H1 (cell line): ENCODE measurements at regions not wholly inside any gene's neighbourhood (a gene's known extent, or its start where the extent isn't known, plus 50 kb on each side); places are given as distances from the start of the nearest gene placed in this dataset.

Source experiments
- CTCF ChIA-PET: fragments of 300-600 bp; sonication (Branson Sonifier 250); formaldehyde crosslinking; loops from one replicate; lab custom pipeline; 2021; ENCODE audit not compliant: partially characterized antibody; lab: Charles Lee
- POLR2A ChIA-PET: fragments of 300-600 bp; sonication (Branson Sonifier 250); formaldehyde crosslinking; loops from one replicate; lab custom pipeline; 2021; ENCODE audit warnings: inconsistent platforms; ENCODE audit not compliant: partially characterized antibody; lab: Charles Lee
- DNase-seq, 2 experiments: peaks; one replicate each; pipeline versions ENCODE4 v3.0.0 to v3.0.0-alpha.2; 2010 to 2022; ENCODE audit warnings: low spot score in 2 of 2, low read depth in 1 of 2, mixed read lengths in 1 of 2
- FAIRE-seq: peaks from 2 replicates; lab custom pipeline; 2011; peaks lifted over from hg19 to GRCh38; lab: Jason Lieb, UNC
- H2AFZ ChIP-seq: 2 replicates; pipeline ENCODE4 v1.8.1; 2012; ENCODE audit warnings: low read length, inconsistent platforms
- H2AK5ac ChIP-seq: 2 replicates; pipeline ENCODE4 v1.6.1; 2013; ENCODE audit warnings: low read depth, low read length
- H2BK120ac ChIP-seq: replicated peaks from 2 replicates; pipeline ENCODE3; 2013; ENCODE audit warnings: low read depth, low read length, inconsistent platforms
- H2BK12ac ChIP-seq: 2 replicates; pipeline ENCODE4 v1.6.1; 2013; ENCODE audit warnings: low read depth, low read length
- H2BK15ac ChIP-seq: 2 replicates; pipeline ENCODE4 v1.6.1; 2013; ENCODE audit warnings: low read length
- H2BK20ac ChIP-seq: 2 replicates; pipeline ENCODE4 v1.6.1; 2013; ENCODE audit warnings: low read length
- H2BK5ac ChIP-seq: 2 replicates; pipeline ENCODE4 v1.6.1; 2013; ENCODE audit warnings: low read depth, low read length
- H3K14ac ChIP-seq: 2 replicates; pipeline ENCODE4 v1.6.1; 2013; ENCODE audit warnings: inconsistent platforms; ENCODE audit not compliant: insufficient read length
- H3K18ac ChIP-seq: 2 replicates; pipeline ENCODE4 v1.6.1; 2013; ENCODE audit warnings: low read length; ENCODE audit errors: extremely low read depth
- H3K23ac ChIP-seq: 2 replicates; pipeline ENCODE4 v1.6.1; 2013; ENCODE audit warnings: inconsistent platforms; ENCODE audit not compliant: insufficient read length
- H3K23me2 ChIP-seq: 2 replicates; pipeline ENCODE4 v1.6.1; 2013; ENCODE audit warnings: low read depth, low read length
- H3K27ac ChIP-seq: 2 replicates; pipeline ENCODE4 v1.6.1; 2011; ENCODE audit warnings: low read depth, low read length, inconsistent platforms
- H3K27me3 ChIP-seq, 4 experiments: replicated peaks in 1 of 4; 1 replicate in 1 of 4; 2 replicates in 3 of 4; pipeline versions ENCODE4 v1.6.1 to v1.8.1; 2011 to 2013; ENCODE audit warnings: low read length in 3 of 4, mild to moderate bottlenecking in 3 of 4, inconsistent platforms in 2 of 4, mixed read lengths in 2 of 4, moderate library complexity in 1 of 4; ENCODE audit not compliant: control insufficient read depth in 3 of 4, insufficient read depth in 3 of 4; ENCODE audit errors: extremely low read depth in 1 of 4
- H3K36me3 ChIP-seq, 4 experiments: 2 replicates each; pipeline versions ENCODE4 v1.6.1 to v1.8.1; 2011 to 2013; ENCODE audit warnings: mild to moderate bottlenecking in 4 of 4, low read length in 3 of 4, moderate library complexity in 2 of 4, control low read depth in 1 of 4, inconsistent platforms in 1 of 4; ENCODE audit not compliant: insufficient read depth in 4 of 4, control insufficient read depth in 2 of 4
- H3K4ac ChIP-seq: replicated peaks from 2 replicates; pipeline ENCODE3; 2013; ENCODE audit warnings: low read length, low read depth, mixed read lengths, inconsistent platforms; ENCODE audit not compliant: insufficient read length
- H3K4me1 ChIP-seq, 4 experiments: replicated peaks in 1 of 4; 1 replicate in 1 of 4; 2 replicates in 3 of 4; pipeline versions ENCODE4 v1.6.1 to v1.8.1; 2011 to 2013; ENCODE audit warnings: low read length in 3 of 4, inconsistent platforms in 2 of 4, mixed read lengths in 1 of 4; ENCODE audit not compliant: insufficient read depth in 4 of 4, control insufficient read depth in 3 of 4
- H3K4me2 ChIP-seq, 2 experiments: 2 replicates each; pipeline versions ENCODE4 v1.6.1 to v1.8.1; 2011 to 2013; ENCODE audit warnings: low read depth in 2 of 2, low read length in 2 of 2, control low read depth in 1 of 2, inconsistent platforms in 1 of 2, mild to moderate bottlenecking in 1 of 2; ENCODE audit not compliant: insufficient read depth in 1 of 2
- H3K4me3 ChIP-seq, 4 experiments: fragments of 200-600, 300-600 bp in 1 of 4; sonication (generic), shearing (Covaris generic), sonication (Bioruptor Twin) in 1 of 4; 2 replicates each; pipeline versions ENCODE4 v1.5.1 to v1.8.1; 2011 to 2016; ENCODE audit warnings: low read length in 4 of 4, low read depth in 3 of 4, control low read depth in 2 of 4, inconsistent platforms in 2 of 4, mild to moderate bottlenecking in 2 of 4, mixed read lengths in 1 of 4, moderate library complexity in 1 of 4; ENCODE audit not compliant: insufficient read depth in 2 of 4; ENCODE audit errors: extremely low read depth in 1 of 4
- H3K56ac ChIP-seq: replicated peaks from 2 replicates; pipeline ENCODE3; 2013; ENCODE audit warnings: low read depth, mild to moderate bottlenecking, mixed read lengths, low read length, inconsistent platforms; ENCODE audit not compliant: insufficient read length
- H3K79me1 ChIP-seq: 2 replicates; pipeline ENCODE4 v1.6.1; 2013; ENCODE audit warnings: low read depth, low read length, control low read depth
- H3K79me2 ChIP-seq, 2 experiments: 2 replicates each; pipeline versions ENCODE4 v1.6.1 to v1.8.1; 2012 to 2013; ENCODE audit warnings: low read length in 2 of 2, mild to moderate bottlenecking in 2 of 2, inconsistent platforms in 1 of 2; ENCODE audit not compliant: insufficient read depth in 2 of 2, control insufficient read depth in 1 of 2
- H3K9ac ChIP-seq, 4 experiments: replicated peaks in 1 of 4; 1 replicate in 1 of 4; 2 replicates in 3 of 4; pipeline versions ENCODE4 v1.6.1 to v1.8.1; 2011 to 2013; ENCODE audit warnings: low read depth in 3 of 4, low read length in 3 of 4, control low read depth in 2 of 4, mild to moderate bottlenecking in 2 of 4, moderate library complexity in 2 of 4, inconsistent platforms in 1 of 4; ENCODE audit errors: extremely low read depth in 1 of 4
- H3K9me3 ChIP-seq, 2 experiments: 2 replicates each; pipeline versions ENCODE4 v1.6.1 to v1.8.1; 2012 to 2013; ENCODE audit warnings: mild to moderate bottlenecking in 2 of 2, moderate library complexity in 2 of 2, control low read depth in 1 of 2, inconsistent platforms in 1 of 2, low read depth in 1 of 2, low read length in 1 of 2, mixed read lengths in 1 of 2; ENCODE audit not compliant: insufficient read depth in 2 of 2
- H4K20me1 ChIP-seq, 2 experiments: replicated peaks in 1 of 2; 2 replicates each; pipeline versions ENCODE3 to v1.8.1; 2011 to 2013; ENCODE audit warnings: inconsistent platforms in 2 of 2, low read length in 2 of 2, mild to moderate bottlenecking in 1 of 2; ENCODE audit not compliant: insufficient read depth in 2 of 2, control insufficient read depth in 1 of 2
- H4K5ac ChIP-seq: 2 replicates; pipeline ENCODE4 v1.6.1; 2013; ENCODE audit warnings: low read length, low read depth, mixed read lengths, inconsistent platforms; ENCODE audit not compliant: insufficient read length
- H4K8ac ChIP-seq: 2 replicates; pipeline ENCODE4 v1.8.0; 2013; ENCODE audit warnings: mild to moderate bottlenecking, moderate library complexity, low read length, inconsistent platforms; ENCODE audit not compliant: insufficient read depth; ENCODE audit errors: extremely low read depth
- H4K91ac ChIP-seq: replicated peaks from 2 replicates; pipeline ENCODE3; 2013; ENCODE audit warnings: low read length, mixed read lengths, inconsistent platforms; ENCODE audit not compliant: insufficient read length
- BRCA1 ChIP-seq: IDR thresholded peaks from 2 replicates; pipeline ENCODE4 v1.6.1; 2012; ENCODE audit warnings: low read depth, low read length, improper control_type of control experiment
- CBX8 ChIP-seq: fragments of 300-800, 300-1000 bp; sonication (generic); IDR thresholded peaks from 2 replicates; pipeline ENCODE4 v1.7.1; 2016; ENCODE audit warnings: low read depth, low read length, borderline replicate concordance
- CHD2 ChIP-seq: IDR thresholded peaks from 2 replicates; pipeline ENCODE4 v1.6.1; 2012; ENCODE audit warnings: low read length, improper control_type of control experiment
- FOSL1 ChIP-seq: IDR thresholded peaks from 2 replicates; pipeline ENCODE4 v1.6.1; 2011; ENCODE audit warnings: mild to moderate bottlenecking, low read depth, low read length, moderate library complexity; ENCODE audit not compliant: insufficient read depth
- MAFK ChIP-seq: IDR thresholded peaks from 2 replicates; pipeline ENCODE4 v1.6.1; 2012; ENCODE audit warnings: low read depth, mild to moderate bottlenecking, improper control_type of control experiment, low read length
- RFX5 ChIP-seq: IDR thresholded peaks from 2 replicates; pipeline ENCODE4 v1.6.1; 2011; ENCODE audit warnings: low read depth, low read length, improper control_type of control experiment, borderline replicate concordance
- RNF2 ChIP-seq: fragments of 200-900, 300-1000 bp; sonication (generic); IDR thresholded peaks from 2 replicates; pipeline ENCODE4 v1.7.1; 2016; ENCODE audit warnings: borderline replicate concordance, low read depth, mild to moderate bottlenecking, antibody characterized with exemption, low read length; ENCODE audit not compliant: poor library complexity, severe bottlenecking; ENCODE audit errors: missing control alignments
- RXRA ChIP-seq: IDR thresholded peaks from 2 replicates; pipeline ENCODE4 v1.6.1; 2011; ENCODE audit warnings: low read depth, mild to moderate bottlenecking, low read length, moderate library complexity; ENCODE audit not compliant: insufficient read depth
- whole genome bisulfite sequencing, 2 experiments: shearing (Covaris generic) in 1 of 2; methylation state at CpG; one replicate each; pipeline versions ENCODE4 v1.1.6 to v1.1.7; 2013 to 2015; ENCODE audit warnings: low lambda C conversion rate in 2 of 2, mixed read lengths in 2 of 2, inconsistent platforms in 1 of 2, low coverage in 1 of 2, missing lambda C conversion rate in 1 of 2; ENCODE audit not compliant: insufficient replicate concordance in 2 of 2, insufficient coverage in 1 of 2, insufficient read length in 1 of 2; ENCODE audit errors: extremely low coverage in 1 of 2, missing lambda C conversion rate in 1 of 2; 5-methylcytosine and 5-hydroxymethylcytosine counted together
- TF ChIP-seq, protein P1 (sequence below): IDR thresholded peaks from 2 replicates; pipeline ENCODE4 v1.6.1; 2011; ENCODE audit warnings: low read depth, mild to moderate bottlenecking, low read length; ENCODE audit not compliant: insufficient read depth

DNA sequence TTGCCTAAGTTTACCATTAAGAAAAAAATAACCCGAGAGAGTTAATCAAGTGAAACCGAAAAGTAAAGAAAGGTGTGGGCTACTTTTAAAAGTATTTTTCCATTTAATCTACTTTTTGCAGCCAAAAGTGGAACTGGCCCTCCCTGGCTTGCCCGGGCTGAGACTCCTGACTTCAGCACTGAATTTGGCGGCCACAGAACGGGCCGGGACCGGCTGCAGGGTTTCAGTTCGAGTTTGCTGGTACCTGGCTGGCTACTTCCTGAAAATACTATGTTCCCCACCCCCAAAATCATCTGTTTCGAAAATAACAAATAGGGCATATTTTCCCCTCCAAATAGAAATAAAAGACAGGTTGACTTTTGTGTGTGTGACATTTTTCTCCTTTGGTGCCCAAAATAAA, 173.4 kb upstream of the EXOC2 start:
- H3K9me3 ChIP-seq, result no peaks in the 10 kb centered on the region; a peak in 2 of 4 replicates
- WGBS, 2 experiments, result 83% methylated on average over 9 of the region's 9 CpGs; no CpG with 5 or more reads in 1 of the 2 experiments
- no peaks in the 10 kb centered on the region for H3K79me1 ChIP-seq
- no peak overlapping the region for H3K23ac ChIP-seq
- H3K36me3 ChIP-seq, result no peaks in the 10 kb centered on the region
- no peak overlapping the region for H2BK120ac ChIP-seq
- H3K4me2 ChIP-seq, result no peak overlapping the region
- no peaks in the 10 kb centered on the region for H3K4me1 ChIP-seq
- H3K4ac ChIP-seq, result no peak overlapping the region
- H3K79me2 ChIP-seq, result no peaks in the 10 kb centered on the region
- no peaks in the 10 kb centered on the region for H4K20me1 ChIP-seq
- no peak for DNase-seq
- H3K56ac ChIP-seq, result no peak overlapping the region
- H2BK15ac ChIP-seq, result no peak overlapping the region
- no peak overlapping the region for H2BK5ac ChIP-seq
- no peak overlapping the region for H4K5ac ChIP-seq
- H3K23me2 ChIP-seq, result no peaks in the 10 kb centered on the region
- ChIA-PET CTCF (no interaction called here), POLR2A (no interaction called here)
- H4K8ac ChIP-seq, result no peak overlapping the region
- H2BK12ac ChIP-seq, result no peak overlapping the region
- no peak overlapping the region for H3K4me3 ChIP-seq
- no peak for FAIRE-seq
- H3K18ac ChIP-seq, result no peak overlapping the region
- no peak overlapping the region for H3K27ac ChIP-seq
- H3K9ac ChIP-seq, result no peak overlapping the region
- no peak overlapping the region for H2AFZ ChIP-seq
- H2BK20ac ChIP-seq, result no peak overlapping the region
- H2AK5ac ChIP-seq, result no peak overlapping the region
- H4K91ac ChIP-seq, result no peak overlapping the region
- TF ChIP-seq, protein P1, sequence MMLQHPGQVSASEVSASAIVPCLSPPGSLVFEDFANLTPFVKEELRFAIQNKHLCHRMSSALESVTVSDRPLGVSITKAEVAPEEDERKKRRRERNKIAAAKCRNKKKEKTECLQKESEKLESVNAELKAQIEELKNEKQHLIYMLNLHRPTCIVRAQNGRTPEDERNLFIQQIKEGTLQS, result no peak
- TF ChIP-seq RXRA (no peak), RFX5 (no peak), CBX8 (no peak), RNF2 (no peak), MAFK (no peak), BRCA1 (no peak), FOSL1 (no peak), CHD2 (no peak)
- no peak overlapping the region for H3K14ac ChIP-seq
- H3K27me3 ChIP-seq, result no peaks in the 10 kb centered on the region
